Natural killer cell (primary cell): ENCODE measurements at regions not wholly inside any gene's neighbourhood (a gene's known extent, or its start where the extent isn't known, plus 50 kb on each side); places are given as distances from the start of the nearest gene placed in this dataset.

ENCODE experiments used
- ATAC-seq, 3 donors: fragments of 150-1000 bp in 2 of 3; fragments of 200-7000 bp in 1 of 3; cut with Tn5 transposase; 1 replicate in 1 of 3; 2 replicates in 2 of 3; pipeline ENCODE4 v1.10.0; 2021; ENCODE audit warnings: mild to moderate bottlenecking in 2 of 3, moderate library complexity in 2 of 3
- DNase-seq, 2 donors: peaks; one replicate each; pipeline versions ENCODE4 v3.0.0 to v3.0.0-alpha.2; 2013 to 2021; ENCODE audit warnings: mixed read lengths in 1 of 2
- H3K27ac ChIP-seq: one replicate; pipeline ENCODE4 v1.5.1; 2013; ENCODE audit warnings: mild to moderate bottlenecking, low read length
- H3K27me3 ChIP-seq: one replicate; pipeline ENCODE4 v1.6.1; 2013; ENCODE audit warnings: low read length; ENCODE audit not compliant: control insufficient read depth, insufficient read depth
- H3K36me3 ChIP-seq: one replicate; pipeline ENCODE4 v1.6.1; 2013; ENCODE audit warnings: low read length; ENCODE audit not compliant: control insufficient read depth, insufficient read depth
- H3K4me1 ChIP-seq: one replicate; pipeline ENCODE4 v1.6.1; 2013; ENCODE audit warnings: low read length; ENCODE audit not compliant: control insufficient read depth, insufficient read depth
- H3K4me3 ChIP-seq: one replicate; pipeline ENCODE4 v1.5.1; 2013; ENCODE audit warnings: low read length
- H3K9me3 ChIP-seq: one replicate; pipeline ENCODE4 v1.6.1; 2013; ENCODE audit warnings: low read length; ENCODE audit not compliant: control insufficient read depth, insufficient read depth
- H3K27ac Mint-ChIP-seq, 2 donors: one replicate each; pipeline ENCODE4 v1.8.0; 2022; ENCODE audit warnings: mild to moderate bottlenecking in 2 of 2, mixed read lengths in 2 of 2, moderate library complexity in 1 of 2
- H3K27me3 Mint-ChIP-seq, 2 donors: one replicate each; pipeline ENCODE4 v1.8.0; 2022; ENCODE audit warnings: low read depth in 2 of 2, mixed read lengths in 2 of 2
- H3K36me3 Mint-ChIP-seq: one replicate; pipeline ENCODE4 v1.8.0; 2022; ENCODE audit warnings: mixed read lengths
- H3K4me1 Mint-ChIP-seq, 2 donors: one replicate each; pipeline ENCODE4 v1.8.0; 2022; ENCODE audit warnings: mixed read lengths in 2 of 2
- H3K4me3 Mint-ChIP-seq: one replicate; pipeline ENCODE4 v1.8.0; 2022; ENCODE audit warnings: mild to moderate bottlenecking, moderate library complexity, mixed read lengths
- H3K9me3 Mint-ChIP-seq, 2 donors: one replicate each; pipeline ENCODE4 v1.8.0; 2022; ENCODE audit warnings: mixed read lengths in 2 of 2
- WGBS: methylation state at CpG from one replicate; pipeline ENCODE4 v1.1.7; 2013; ENCODE audit warnings: missing lambda C conversion rate; ENCODE audit not compliant: insufficient coverage; 5-methylcytosine and 5-hydroxymethylcytosine counted together
- intact Hi-C: fragments of 100-400 bp; cut with micrococcal nuclease; formaldehyde crosslinking; loops from one replicate; pipeline ENCODE4 v1.14.2; 2022
- TF ChIP-seq, protein P1 (sequence below): fragments of 200-600 bp; IDR thresholded peaks from one replicate; pipeline ENCODE4 v1.8.0; 2022; ENCODE audit warnings: antibody characterized with exemption

- Histone ChIP-seq H3K4me1 (peaks cover 3% of the 10 kb centered on the region), H3K4me3 (no peak overlapping the region), H3K27me3 (no peaks in the 10 kb centered on the region), H3K9me3 (no peaks in the 10 kb centered on the region), H3K27ac (no peak overlapping the region), H3K36me3 (no peaks in the 10 kb centered on the region)
- DNase-seq (no peak), ATAC-seq (no peak)
- H3K9me3 Mint-ChIP-seq = no peaks in the 10 kb centered on the region
- WGBS = 42% methylated on average over 2 of the region's 2 CpGs
- H3K4me3 Mint-ChIP-seq = no peak overlapping the region
- H3K27me3 Mint-ChIP-seq = peaks cover 13 to 49% of the 10 kb centered on the region in 2 donors
- H3K36me3 Mint-ChIP-seq = no peaks in the 10 kb centered on the region
- H3K4me1 Mint-ChIP-seq = no peaks in the 10 kb centered on the region
- intact Hi-C loops = no loop called here
- TF ChIP-seq, protein P1, sequence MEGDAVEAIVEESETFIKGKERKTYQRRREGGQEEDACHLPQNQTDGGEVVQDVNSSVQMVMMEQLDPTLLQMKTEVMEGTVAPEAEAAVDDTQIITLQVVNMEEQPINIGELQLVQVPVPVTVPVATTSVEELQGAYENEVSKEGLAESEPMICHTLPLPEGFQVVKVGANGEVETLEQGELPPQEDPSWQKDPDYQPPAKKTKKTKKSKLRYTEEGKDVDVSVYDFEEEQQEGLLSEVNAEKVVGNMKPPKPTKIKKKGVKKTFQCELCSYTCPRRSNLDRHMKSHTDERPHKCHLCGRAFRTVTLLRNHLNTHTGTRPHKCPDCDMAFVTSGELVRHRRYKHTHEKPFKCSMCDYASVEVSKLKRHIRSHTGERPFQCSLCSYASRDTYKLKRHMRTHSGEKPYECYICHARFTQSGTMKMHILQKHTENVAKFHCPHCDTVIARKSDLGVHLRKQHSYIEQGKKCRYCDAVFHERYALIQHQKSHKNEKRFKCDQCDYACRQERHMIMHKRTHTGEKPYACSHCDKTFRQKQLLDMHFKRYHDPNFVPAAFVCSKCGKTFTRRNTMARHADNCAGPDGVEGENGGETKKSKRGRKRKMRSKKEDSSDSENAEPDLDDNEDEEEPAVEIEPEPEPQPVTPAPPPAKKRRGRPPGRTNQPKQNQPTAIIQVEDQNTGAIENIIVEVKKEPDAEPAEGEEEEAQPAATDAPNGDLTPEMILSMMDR = no peak
- H3K27ac Mint-ChIP-seq = no peak overlapping the region
Measured at GRCh38 chr6:3937438-3937837, 88.3 kb downstream of the FAM50B start.

- Histone ChIP-seq H3K9me3 (no peaks in the 10 kb centered on the region), H3K36me3 (no peaks in the 10 kb centered on the region), H3K27me3 (no peaks in the 10 kb centered on the region), H3K4me1 (no peaks in the 10 kb centered on the region), H3K27ac (no peak overlapping the region), H3K4me3 (no peak overlapping the region)
- no peaks in the 10 kb centered on the region for H3K36me3 Mint-ChIP-seq
- DNase-seq = no peak
- H3K4me3 Mint-ChIP-seq = no peak overlapping the region
- H3K27me3 Mint-ChIP-seq = peaks cover 14 to 53% of the 10 kb centered on the region in 2 donors
- intact Hi-C loops = no loop called here
- H3K4me1 Mint-ChIP-seq = no peaks in the 10 kb centered on the region
- ATAC-seq = no peak
- H3K27ac Mint-ChIP-seq = no peak overlapping the region
- no peaks in the 10 kb centered on the region for H3K9me3 Mint-ChIP-seq
- 100% methylated on average over 1 of the region's 4 CpGs for WGBS
- TF ChIP-seq, protein P1 = no peak
Measured at GRCh38 chr6:3938715-3939367, 89.7 kb downstream of the FAM50B start.

GRCh38 chr6:3939368-3939958 lies 90.3 kb downstream of the FAM50B start:
- ATAC-seq = no peak
- intact Hi-C loops = no loop called here
- TF ChIP-seq, protein P1 = no peak

DNA sequence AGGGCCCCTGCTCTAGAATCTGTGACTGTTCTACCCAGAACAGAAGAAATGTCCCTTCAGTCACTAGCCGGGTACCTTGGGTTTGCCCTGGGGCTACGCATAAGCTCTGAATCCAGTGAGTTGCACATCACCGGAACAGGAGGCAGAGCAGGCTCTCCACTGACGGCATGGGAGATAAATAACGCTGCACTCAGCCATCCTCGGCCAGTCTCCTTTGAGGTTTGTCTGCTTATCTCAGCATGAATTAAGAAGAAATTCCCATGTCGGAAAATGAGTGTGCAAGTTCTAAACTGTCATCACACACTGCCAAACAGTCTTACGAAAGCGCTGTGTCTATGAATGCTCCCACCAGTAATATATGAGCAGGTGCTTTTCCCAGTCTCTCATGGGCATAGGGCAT lies 90.8 kb downstream of the FAM50B start:
- H3K27me3 ChIP-seq = no peaks in the 10 kb centered on the region
- WGBS = 49% methylated on average over 9 of the region's 9 CpGs
- no peaks in the 10 kb centered on the region for H3K9me3 ChIP-seq
- ATAC-seq = no peak
- no peak overlapping the region for H3K27ac ChIP-seq
- H3K4me3 ChIP-seq = no peak overlapping the region
- intact Hi-C loops = no loop called here
- H3K4me3 Mint-ChIP-seq = no peak overlapping the region
- no peaks in the 10 kb centered on the region for H3K36me3 ChIP-seq
- TF ChIP-seq, protein P1 = no peak
- no peak for DNase-seq
- H3K9me3 Mint-ChIP-seq = no peaks in the 10 kb centered on the region
- no peaks in the 10 kb centered on the region for H3K4me1 ChIP-seq
- H3K27ac Mint-ChIP-seq = no peak overlapping the region
- no peaks in the 10 kb centered on the region for H3K4me1 Mint-ChIP-seq
- peaks cover 14 to 43% of the 10 kb centered on the region in 2 donors for H3K27me3 Mint-ChIP-seq
- no peaks in the 10 kb centered on the region for H3K36me3 Mint-ChIP-seq

More at GRCh38 chr6:3939368-3939958, 90.3 kb downstream of the FAM50B start:
- Histone ChIP-seq H3K36me3 (no peaks in the 10 kb centered on the region), H3K27me3 (no peaks in the 10 kb centered on the region), H3K4me3 (no peak overlapping the region), H3K9me3 (no peaks in the 10 kb centered on the region), H3K4me1 (no peaks in the 10 kb centered on the region), H3K27ac (no peak overlapping the region)
- Mint-ChIP-seq H3K9me3 (no peaks in the 10 kb centered on the region), H3K36me3 (no peaks in the 10 kb centered on the region), H3K4me1 (no peaks in the 10 kb centered on the region), H3K27me3 (peaks cover 14 to 48% of the 10 kb centered on the region in 2 donors), H3K4me3 (no peak overlapping the region), H3K27ac (no peak overlapping the region)
- 81% methylated on average over 3 of the region's 7 CpGs for WGBS
- no peak for DNase-seq
